ENCODE measurements at regions not wholly inside any gene's neighbourhood (a gene's known extent, or its start where the extent isn't known, plus 50 kb on each side); places are given as distances from the start of the nearest gene placed in this dataset.
A peak's percentile ranks its signal among the peaks of the same experiment; 100 is the strongest.

GRCh38 chr10:60508037-60508436 is 118.4 kb upstream of the ANK3 start:
- POLR2A ChIA-PET: no interaction called here
- CTCF ChIA-PET: no interaction called here
- H3K36me3 Mint-ChIP-seq (ENCODE audit: low read depth): no peaks in the 10 kb centered on the region
- TF ChIP-seq CTCF (IDR thresholded peaks at IDR 0.05): no peak
- ATAC-seq: no peak
- intact Hi-C loops (cut with micrococcal nuclease): no loop called here
- H3K9me3 Mint-ChIP-seq: no peaks in the 10 kb centered on the region
- DNase-seq: no peak
- no peak overlapping the region for H3K27ac Mint-ChIP-seq
- no peak overlapping the region for H3K4me3 Mint-ChIP-seq
- H3K4me1 Mint-ChIP-seq (ENCODE audit: low read depth): no peaks in the 10 kb centered on the region
- no peaks in the 10 kb centered on the region for H3K27me3 Mint-ChIP-seq

GRCh38 chr10:60502621-60503020 is 112.9 kb upstream of the ANK3 start:
- Mint-ChIP-seq H3K4me3 (no peak overlapping the region), H3K27me3 (no peaks in the 10 kb centered on the region), H3K9me3 (no peaks in the 10 kb centered on the region), H3K4me1 (ENCODE audit: low read depth) (no peaks in the 10 kb centered on the region), H3K27ac (no peak overlapping the region), H3K36me3 (ENCODE audit: low read depth) (no peaks in the 10 kb centered on the region)
- intact Hi-C loops (cut with micrococcal nuclease): no loop called here
- peak; percentile 42 for TF ChIP-seq CTCF (IDR thresholded peaks at IDR 0.05)
- no peak for DNase-seq
- POLR2A ChIA-PET: no interaction called here
- CTCF ChIA-PET: no interaction called here
- no peak for ATAC-seq

- H3K27me3 Mint-ChIP-seq: no peaks in the 10 kb centered on the region
- intact Hi-C loops (cut with micrococcal nuclease): no loop called here
- ATAC-seq (no peak), DNase-seq (no peak)
- CTCF ChIA-PET: no interaction called here
- TF ChIP-seq CTCF (IDR thresholded peaks at IDR 0.05): no peak
- no peaks in the 10 kb centered on the region for H3K9me3 Mint-ChIP-seq
- H3K4me3 Mint-ChIP-seq: no peak overlapping the region
- H3K27ac Mint-ChIP-seq: no peak overlapping the region
- H3K36me3 Mint-ChIP-seq (ENCODE audit: low read depth): no peaks in the 10 kb centered on the region
- POLR2A ChIA-PET: no interaction called here
- H3K4me1 Mint-ChIP-seq (ENCODE audit: low read depth): no peaks in the 10 kb centered on the region
Measured at GRCh38 chr10:60498985-60499384, 109.3 kb upstream of the ANK3 start.

DNA sequence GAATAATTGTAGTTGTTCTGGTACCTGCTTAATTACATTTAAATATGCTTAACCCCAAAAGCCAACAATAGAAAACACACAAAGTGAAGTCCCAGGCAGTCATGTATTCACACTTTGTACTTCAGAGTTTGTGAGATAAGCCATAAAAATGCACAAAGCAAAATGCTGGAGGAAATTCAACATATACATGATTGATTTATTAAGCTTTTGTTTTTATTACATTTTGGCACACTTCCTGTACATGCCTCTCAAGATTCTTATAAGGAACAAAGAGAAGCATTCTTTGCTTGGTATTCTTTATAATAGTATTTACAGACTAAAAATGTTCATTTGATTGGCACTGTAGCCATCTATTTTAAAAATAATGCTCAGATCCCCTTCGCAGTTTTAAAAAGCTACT is 107.7 kb upstream of the ANK3 start:
- Mint-ChIP-seq H3K27me3 (no peaks in the 10 kb centered on the region), H3K4me3 (no peak overlapping the region), H3K4me1 (ENCODE audit: low read depth) (no peaks in the 10 kb centered on the region), H3K36me3 (ENCODE audit: low read depth) (no peaks in the 10 kb centered on the region), H3K9me3 (no peaks in the 10 kb centered on the region), H3K27ac (no peak overlapping the region)
- intact Hi-C loops (cut with micrococcal nuclease): no loop called here
- ATAC-seq (no peak), DNase-seq (no peak)
- no peak for TF ChIP-seq CTCF (IDR thresholded peaks at IDR 0.05)
- ChIA-PET CTCF (no interaction called here), POLR2A (no interaction called here)

GRCh38 chr10:60496181-60496580 is 106.5 kb upstream of the ANK3 start:
- DNase-seq (no peak), ATAC-seq (no peak)
- ChIA-PET CTCF (no interaction called here), POLR2A (no interaction called here)
- H3K4me3 Mint-ChIP-seq: no peak overlapping the region
- no peaks in the 10 kb centered on the region for H3K36me3 Mint-ChIP-seq (ENCODE audit: low read depth)
- no peaks in the 10 kb centered on the region for H3K27me3 Mint-ChIP-seq
- H3K4me1 Mint-ChIP-seq (ENCODE audit: low read depth): no peaks in the 10 kb centered on the region
- H3K27ac Mint-ChIP-seq: no peak overlapping the region
- H3K9me3 Mint-ChIP-seq: no peaks in the 10 kb centered on the region
- intact Hi-C loops (cut with micrococcal nuclease): no loop called here
- no peak for TF ChIP-seq CTCF (IDR thresholded peaks at IDR 0.05)
